ENCODE measurements at regions not wholly inside any gene's neighbourhood (a gene's known extent, or its start where the extent isn't known, plus 50 kb on each side); places are given as distances from the start of the nearest gene placed in this dataset.
"Not testable (repeated sequence)": the region's sequence is repeated elsewhere in the genome, so short reads cannot be mapped to it uniquely, and the experiment has no call there.

DNA sequence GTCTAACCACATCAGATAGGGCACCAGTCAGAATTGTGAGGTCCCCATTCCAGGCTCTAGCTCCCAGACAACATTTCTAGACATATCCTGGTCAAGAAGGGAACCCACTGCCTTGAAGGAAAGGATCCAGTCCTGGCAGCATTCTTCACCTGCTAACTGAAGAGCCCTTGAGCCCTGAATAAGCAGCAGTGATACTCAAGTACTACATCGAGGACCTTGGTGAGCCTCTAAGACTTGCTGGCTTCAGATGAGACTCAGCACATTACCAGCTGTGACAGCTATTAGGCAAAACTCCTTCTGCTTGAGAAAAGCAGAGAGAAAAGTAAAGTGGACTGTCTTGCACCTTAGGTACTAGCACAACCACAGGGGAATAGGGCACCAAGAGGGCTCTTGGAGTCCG, 205.8 kb upstream of the F9 start:
- no peak for DNase-seq
- Histone ChIP-seq H3K9me2 (ENCODE audit: insufficient read depth) (no peaks in the 10 kb centered on the region), H3K27me3 (replicated peaks; ENCODE audit: insufficient read depth) (no peaks in the 10 kb centered on the region), H3K79me2 (ENCODE audit: insufficient read depth) (no peaks in the 10 kb centered on the region), H2AFZ (no peak overlapping the region), H3K27ac (no peak overlapping the region), H3K4me2 (ENCODE audit: unreplicated experiment) (no peak overlapping the region), H3K4me1 (ENCODE audit: insufficient read depth) (no peaks in the 10 kb centered on the region), H4K20me1 (ENCODE audit: insufficient read depth) (no peaks in the 10 kb centered on the region), H3K9ac (no peak overlapping the region), H3F3A (ENCODE audit: insufficient read depth) (no peaks in the 10 kb centered on the region), H3K9me3 (ENCODE audit: low read depth) (no peaks in the 10 kb centered on the region), H3K36me3 (ENCODE audit: low read depth) (no peaks in the 10 kb centered on the region), H3K4me3 (no peak overlapping the region)
- WGBS, 2 experiments (ENCODE audit: low coverage in 1 of 2, low lambda C conversion rate in 2 of 2, missing lambda C conversion rate in 2 of 2) = 0% methylated on average over 1 of the region's 2 CpGs
- TF ChIP-seq EZH2phosphoT487 (IDR thresholded peaks at IDR 0.05; ENCODE audit: insufficient read depth, low read depth) = no peak
- no peak for TF ChIP-seq EZH2 (IDR thresholded peaks at IDR 0.05; ENCODE audit: insufficient read depth, poor library complexity, severe bottlenecking)
- in situ Hi-C loops (cut with MboI) = no loop called here

DNA sequence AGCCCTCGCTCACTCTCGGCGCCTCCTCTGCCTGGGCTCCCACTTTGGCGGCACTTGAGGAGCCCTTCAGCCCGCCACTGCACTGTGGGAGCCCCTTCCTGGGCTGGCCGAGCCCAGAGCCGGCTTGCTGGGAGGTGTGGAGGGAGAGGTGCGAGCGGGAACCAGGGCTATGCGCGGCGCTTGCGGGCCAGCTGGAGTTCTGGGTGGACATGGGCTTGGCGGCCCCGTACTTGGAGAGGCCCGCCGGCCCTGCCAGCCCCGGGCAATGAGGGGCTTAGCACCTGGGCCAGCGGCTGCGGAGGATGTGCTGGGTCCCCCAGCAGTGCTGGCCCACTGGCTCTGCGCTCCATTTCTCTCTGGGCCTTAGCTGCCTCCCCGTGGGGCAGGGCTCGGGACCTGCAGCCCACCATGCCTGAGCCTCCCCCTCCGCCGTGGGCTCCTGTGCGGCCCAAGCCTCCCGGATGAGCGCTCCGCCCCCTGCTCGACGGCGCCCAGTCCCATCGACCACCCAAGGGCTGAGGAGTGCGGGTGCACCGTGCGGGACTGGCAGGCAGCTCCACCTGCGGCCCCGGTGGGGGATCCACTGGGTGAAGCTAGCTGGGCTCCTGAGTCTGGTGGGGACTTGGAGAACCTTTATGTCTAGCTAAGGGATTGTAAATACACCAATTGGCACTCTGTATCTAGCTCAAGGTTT, 209.7 kb upstream of the F9 start:
- H3K4me3 ChIP-seq; H3K27ac ChIP-seq; H2AFZ ChIP-seq; H3K9me2 ChIP-seq (ENCODE audit: insufficient read depth); H4K20me1 ChIP-seq (ENCODE audit: insufficient read depth); H3K36me3 ChIP-seq (ENCODE audit: low read depth); H3K9ac ChIP-seq; H3F3A ChIP-seq (ENCODE audit: insufficient read depth); H3K79me2 ChIP-seq (ENCODE audit: insufficient read depth); H3K4me2 ChIP-seq (ENCODE audit: unreplicated experiment); H3K27me3 ChIP-seq (replicated peaks; ENCODE audit: insufficient read depth); H3K9me3 ChIP-seq (ENCODE audit: low read depth); H3K4me1 ChIP-seq (ENCODE audit: insufficient read depth); DNase-seq; in situ Hi-C loops (cut with MboI): not testable (repeated sequence)
- WGBS, 2 experiments (ENCODE audit: low coverage in 1 of 2, low lambda C conversion rate in 2 of 2, missing lambda C conversion rate in 2 of 2) = 67 to 73% methylated on average over 7 to 17 of the region's 38 CpGs

DNA sequence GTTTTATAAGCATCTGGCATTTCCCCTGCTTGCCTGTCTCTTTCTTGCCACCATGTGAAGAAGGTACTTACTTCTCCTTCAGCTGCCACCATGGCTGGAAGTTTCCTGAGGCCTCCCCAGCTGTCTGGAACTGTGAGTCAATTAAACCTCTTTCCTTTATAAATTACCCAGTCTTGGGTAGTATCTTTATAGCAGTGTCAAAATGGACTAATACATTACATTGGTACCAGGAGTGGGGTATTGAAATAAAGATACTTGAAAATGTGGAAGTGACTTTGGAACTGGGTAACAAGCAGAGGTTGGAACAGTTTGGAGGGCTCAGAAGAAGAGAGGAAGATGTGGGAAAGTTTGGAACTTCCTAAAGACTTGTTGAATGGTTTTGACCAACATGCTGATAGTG, 223.9 kb upstream of the F9 start:
- in situ Hi-C loops (cut with MboI); H4K20me1 ChIP-seq (ENCODE audit: insufficient read depth); H3F3A ChIP-seq (ENCODE audit: insufficient read depth); H3K79me2 ChIP-seq (ENCODE audit: insufficient read depth); H3K9me3 ChIP-seq (ENCODE audit: low read depth); H2AFZ ChIP-seq; H3K27ac ChIP-seq; DNase-seq; H3K4me2 ChIP-seq (ENCODE audit: unreplicated experiment); H3K4me3 ChIP-seq; H3K27me3 ChIP-seq (replicated peaks; ENCODE audit: insufficient read depth); H3K9ac ChIP-seq; H3K4me1 ChIP-seq (ENCODE audit: insufficient read depth); H3K36me3 ChIP-seq (ENCODE audit: low read depth); H3K9me2 ChIP-seq (ENCODE audit: insufficient read depth): not testable (repeated sequence)

DNA sequence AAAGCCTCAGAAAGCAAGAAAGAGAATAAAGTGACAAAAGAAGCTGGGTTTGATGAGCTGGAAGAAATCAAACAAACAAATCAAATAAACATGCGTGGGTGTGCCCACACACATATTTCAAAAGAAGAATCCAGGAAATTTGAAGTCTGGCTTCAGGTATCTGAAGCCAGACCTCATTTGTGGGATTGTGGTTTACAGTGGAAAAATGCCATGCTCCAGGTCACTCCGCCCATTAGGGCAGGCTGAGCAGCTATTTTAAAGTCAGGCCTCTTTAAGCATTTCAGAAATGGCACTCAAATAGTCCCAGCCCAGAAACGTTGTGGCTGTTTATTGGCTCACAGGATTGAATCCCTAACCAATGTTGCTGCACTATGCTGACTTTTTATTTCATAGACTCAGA, 226.1 kb upstream of the F9 start:
- no peak overlapping the region for H3K9ac ChIP-seq
- H3K79me2 ChIP-seq (ENCODE audit: insufficient read depth) = no peaks in the 10 kb centered on the region
- no peaks in the 10 kb centered on the region for H3K4me1 ChIP-seq (ENCODE audit: insufficient read depth)
- no peaks in the 10 kb centered on the region for H3K36me3 ChIP-seq (ENCODE audit: low read depth)
- in situ Hi-C loops (cut with MboI) = no loop called here
- no peak for TF ChIP-seq EZH2phosphoT487 (IDR thresholded peaks at IDR 0.05; ENCODE audit: insufficient read depth, low read depth)
- TF ChIP-seq EZH2 (IDR thresholded peaks at IDR 0.05; ENCODE audit: insufficient read depth, poor library complexity, severe bottlenecking) = no peak
- no peaks in the 10 kb centered on the region for H4K20me1 ChIP-seq (ENCODE audit: insufficient read depth)
- no peak overlapping the region for H3K4me3 ChIP-seq
- H2AFZ ChIP-seq = no peak overlapping the region
- no peak for DNase-seq
- H3K9me2 ChIP-seq (ENCODE audit: insufficient read depth) = no peaks in the 10 kb centered on the region
- H3K27me3 ChIP-seq (replicated peaks; ENCODE audit: insufficient read depth) = no peaks in the 10 kb centered on the region
- no peaks in the 10 kb centered on the region for H3K9me3 ChIP-seq (ENCODE audit: low read depth)
- no peak overlapping the region for H3K27ac ChIP-seq
- H3K4me2 ChIP-seq (ENCODE audit: unreplicated experiment) = no peak overlapping the region
- 6 to 7% methylated on average over 2 to 3 of the region's 3 CpGs for WGBS, 2 experiments (ENCODE audit: low coverage in 1 of 2, low lambda C conversion rate in 2 of 2, missing lambda C conversion rate in 2 of 2)
- H3F3A ChIP-seq (ENCODE audit: insufficient read depth) = no peaks in the 10 kb centered on the region

DNA sequence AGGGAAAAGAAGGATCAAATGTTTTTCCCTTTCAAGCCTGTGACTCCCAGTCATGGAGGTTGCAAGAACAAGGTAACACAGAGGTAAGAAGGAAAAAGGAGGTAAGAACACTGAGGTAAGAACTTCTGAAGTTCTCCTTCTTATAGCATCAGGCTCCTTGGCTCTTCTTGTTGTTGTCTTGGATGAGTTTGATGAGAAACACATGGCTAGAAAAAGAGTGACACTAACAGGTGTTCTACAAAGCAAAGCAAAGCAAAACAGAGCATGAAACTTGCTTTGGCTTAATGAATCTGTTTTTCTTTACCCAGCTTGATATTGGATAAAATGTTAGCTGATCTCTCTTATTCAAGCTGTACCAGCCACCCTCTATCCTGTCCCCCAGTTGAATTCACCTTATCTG, 231.2 kb upstream of the F9 start:
- no peaks in the 10 kb centered on the region for H3K36me3 ChIP-seq (ENCODE audit: low read depth)
- no peak overlapping the region for H3K4me2 ChIP-seq (ENCODE audit: unreplicated experiment)
- no peaks in the 10 kb centered on the region for H3K4me1 ChIP-seq (ENCODE audit: insufficient read depth)
- no peak overlapping the region for H3K4me3 ChIP-seq
- H3K79me2 ChIP-seq (ENCODE audit: insufficient read depth) = no peaks in the 10 kb centered on the region
- H3F3A ChIP-seq (ENCODE audit: insufficient read depth) = no peaks in the 10 kb centered on the region
- in situ Hi-C loops (cut with MboI) = no loop called here
- H3K9ac ChIP-seq = no peak overlapping the region
- no peaks in the 10 kb centered on the region for H3K9me2 ChIP-seq (ENCODE audit: insufficient read depth)
- no peaks in the 10 kb centered on the region for H3K27me3 ChIP-seq (replicated peaks; ENCODE audit: insufficient read depth)
- no peak overlapping the region for H2AFZ ChIP-seq
- no peaks in the 10 kb centered on the region for H4K20me1 ChIP-seq (ENCODE audit: insufficient read depth)
- no peaks in the 10 kb centered on the region for H3K9me3 ChIP-seq (ENCODE audit: low read depth)
- no peak for DNase-seq
- TF ChIP-seq EZH2phosphoT487 (IDR thresholded peaks at IDR 0.05; ENCODE audit: insufficient read depth, low read depth) = no peak
- no peak for TF ChIP-seq EZH2 (IDR thresholded peaks at IDR 0.05; ENCODE audit: insufficient read depth, poor library complexity, severe bottlenecking)
- H3K27ac ChIP-seq = no peak overlapping the region
